Middle frontal gyrus (tissue), 1 donor: ENCODE measurements at regions not wholly inside any gene's neighbourhood (a gene's known extent, or its start where the extent isn't known, plus 50 kb on each side); places are given as distances from the start of the nearest gene placed in this dataset.
"Not testable (repeated sequence)": the region's sequence is repeated elsewhere in the genome, so short reads cannot be mapped to it uniquely, and the experiment has no call there.

ENCODE experiments used
- DNase-seq: peaks from one replicate; pipeline ENCODE4 v3.0.0-alpha.2; 2015; ENCODE audit warnings: low spot score; ENCODE audit errors: extremely low spot score

DNA sequence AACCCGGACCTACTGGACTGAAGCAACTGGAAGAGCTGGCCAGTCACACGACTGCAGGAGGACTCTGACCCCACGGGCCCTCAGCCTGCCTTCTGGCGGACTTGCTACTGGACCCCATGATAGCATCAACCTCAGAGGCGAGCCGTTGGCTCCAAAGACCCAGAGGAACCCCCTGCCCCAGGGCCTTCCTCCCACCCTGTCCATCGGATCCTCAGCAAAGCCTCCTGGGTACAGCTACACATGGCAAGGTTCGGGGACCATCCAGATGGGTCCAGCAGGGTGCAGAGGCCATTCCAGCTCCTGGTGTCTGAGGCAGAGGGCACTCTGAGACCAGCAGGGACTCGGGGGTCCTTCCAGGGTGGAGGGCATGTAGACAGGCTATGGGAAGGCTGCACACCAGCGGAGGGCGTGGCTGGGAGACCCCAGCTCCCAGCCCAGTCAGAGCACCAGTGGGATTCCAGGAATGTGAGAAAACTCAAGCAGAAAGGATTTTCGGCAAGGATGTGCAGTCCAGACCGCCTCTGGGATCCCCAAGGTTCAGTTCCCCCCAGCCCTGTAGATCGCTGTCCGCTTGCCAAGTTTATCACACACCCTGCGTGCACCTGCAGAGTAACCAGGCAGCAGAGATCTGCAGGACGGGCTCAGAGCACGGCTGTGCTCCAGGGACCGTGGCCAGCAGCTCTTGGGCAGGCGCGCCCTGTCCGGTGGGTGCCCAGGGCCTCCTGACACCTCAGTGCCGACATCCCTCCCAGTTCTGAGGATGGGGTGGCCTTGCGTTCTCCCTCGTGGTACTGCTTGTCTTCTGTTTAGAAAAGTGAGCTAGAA is 89.8 kb upstream of the PPP2R2D start:
- no peak for DNase-seq

DNA sequence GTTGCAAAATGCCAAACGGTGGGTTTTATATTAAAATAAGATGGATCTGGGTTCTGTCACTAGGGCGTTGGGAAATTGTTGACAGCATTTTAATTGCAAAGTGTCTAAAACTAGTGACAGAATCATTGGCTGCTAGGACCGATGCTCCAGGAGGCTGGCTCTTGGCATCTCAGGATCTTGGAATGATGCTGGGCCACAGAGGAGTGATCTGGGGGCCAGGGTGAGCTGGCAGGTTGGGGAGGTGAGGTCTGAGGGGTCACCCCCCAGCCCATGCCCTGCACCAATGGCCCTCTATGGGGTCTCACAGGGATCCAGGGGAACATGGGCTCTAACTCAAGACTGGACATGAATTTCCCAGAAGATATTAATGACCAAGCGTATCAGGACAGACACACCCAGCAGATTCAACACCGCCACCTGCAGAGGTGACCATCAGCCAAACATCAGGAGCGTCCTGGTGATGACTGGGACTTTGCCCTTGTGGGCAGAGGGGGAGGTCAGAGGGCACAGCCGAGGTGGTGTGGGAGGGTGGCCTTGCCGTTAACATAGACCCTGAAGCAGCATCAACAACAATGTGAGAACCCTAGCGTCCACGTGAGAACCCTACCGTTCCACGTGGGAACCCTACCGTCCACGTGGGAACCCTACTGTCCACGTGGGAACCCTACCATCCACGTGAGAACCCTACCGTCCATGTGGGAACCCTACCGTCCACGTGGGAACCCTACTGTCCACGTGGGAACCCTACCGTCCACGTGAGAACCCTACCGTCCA is 89.0 kb upstream of the PPP2R2D start:
- no peak for DNase-seq

DNA sequence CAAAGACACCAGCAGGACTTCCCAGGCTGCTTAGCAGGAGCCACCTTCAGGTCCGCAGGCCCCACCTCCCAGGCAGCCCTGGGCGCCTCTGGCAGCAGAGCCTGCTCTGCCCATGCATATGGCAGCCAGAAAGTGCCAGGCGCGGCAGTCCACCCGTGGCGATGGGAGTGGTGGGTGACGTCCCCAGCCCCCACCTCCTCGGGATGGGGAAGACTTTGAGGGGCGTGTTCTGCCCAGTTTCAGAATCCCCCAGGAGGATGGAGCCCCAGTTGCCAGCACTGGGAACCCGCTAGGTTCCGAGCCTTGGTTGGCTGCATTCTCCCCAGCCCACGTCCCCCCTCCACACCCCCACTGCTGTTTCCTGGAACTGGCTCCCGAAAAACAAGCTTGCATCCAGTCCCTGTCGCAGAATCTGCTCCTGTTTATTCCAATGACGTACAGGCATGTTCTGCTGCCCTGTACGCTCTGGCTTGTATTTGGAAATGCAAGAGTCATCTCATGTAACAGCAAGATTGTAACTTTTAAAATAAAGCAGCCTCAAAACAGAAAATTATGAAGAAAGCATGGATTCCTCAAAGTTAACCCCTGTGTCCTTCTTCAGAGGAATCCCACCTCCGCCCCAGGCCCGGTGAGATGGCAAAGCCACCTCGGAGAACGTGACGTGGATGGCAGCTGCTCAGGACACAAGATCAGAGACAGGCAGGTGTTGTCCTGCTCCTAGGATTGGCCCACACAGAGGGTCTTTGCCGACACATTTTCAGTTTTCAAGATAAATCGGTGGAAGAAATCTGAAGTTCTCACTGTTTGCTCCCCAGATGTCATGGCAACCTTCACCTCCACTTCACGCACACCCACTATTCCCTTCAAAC is 87.8 kb upstream of the PPP2R2D start:
- no peak for DNase-seq

DNA sequence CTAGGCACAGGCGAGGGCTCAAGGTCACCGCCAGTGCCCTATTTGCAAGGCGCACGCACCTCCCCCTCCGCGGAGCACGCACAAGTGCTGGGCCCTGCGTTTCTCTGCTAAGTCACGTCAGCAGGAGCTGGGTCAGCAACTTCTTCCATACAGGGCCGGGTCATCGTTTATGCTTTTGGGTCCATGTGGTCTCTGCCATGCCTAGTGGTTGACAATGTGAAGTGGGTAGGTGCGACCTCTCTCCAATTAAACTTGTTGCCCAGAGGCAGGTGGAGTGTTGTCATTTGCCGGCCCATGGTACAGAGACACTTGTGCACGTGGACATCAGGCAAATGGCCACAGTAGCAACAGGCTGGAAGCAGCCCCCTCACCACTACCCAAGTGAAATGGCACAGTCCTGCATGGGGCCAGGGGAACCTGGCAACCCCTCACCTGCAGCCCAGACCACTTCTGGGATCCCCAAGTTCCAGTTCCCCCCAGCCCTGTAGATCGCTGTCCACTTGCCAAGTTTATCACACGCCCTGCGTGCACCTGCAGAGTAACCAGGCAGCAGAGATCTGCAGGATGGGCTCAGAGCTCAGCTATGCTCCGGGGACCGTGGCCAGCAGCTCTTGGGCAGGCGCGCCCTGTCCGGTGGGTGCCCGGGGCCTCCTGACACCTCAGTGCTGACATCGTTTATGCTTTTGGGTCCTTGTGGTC is 86.1 kb upstream of the PPP2R2D start:
- DNase-seq = no peak

DNA sequence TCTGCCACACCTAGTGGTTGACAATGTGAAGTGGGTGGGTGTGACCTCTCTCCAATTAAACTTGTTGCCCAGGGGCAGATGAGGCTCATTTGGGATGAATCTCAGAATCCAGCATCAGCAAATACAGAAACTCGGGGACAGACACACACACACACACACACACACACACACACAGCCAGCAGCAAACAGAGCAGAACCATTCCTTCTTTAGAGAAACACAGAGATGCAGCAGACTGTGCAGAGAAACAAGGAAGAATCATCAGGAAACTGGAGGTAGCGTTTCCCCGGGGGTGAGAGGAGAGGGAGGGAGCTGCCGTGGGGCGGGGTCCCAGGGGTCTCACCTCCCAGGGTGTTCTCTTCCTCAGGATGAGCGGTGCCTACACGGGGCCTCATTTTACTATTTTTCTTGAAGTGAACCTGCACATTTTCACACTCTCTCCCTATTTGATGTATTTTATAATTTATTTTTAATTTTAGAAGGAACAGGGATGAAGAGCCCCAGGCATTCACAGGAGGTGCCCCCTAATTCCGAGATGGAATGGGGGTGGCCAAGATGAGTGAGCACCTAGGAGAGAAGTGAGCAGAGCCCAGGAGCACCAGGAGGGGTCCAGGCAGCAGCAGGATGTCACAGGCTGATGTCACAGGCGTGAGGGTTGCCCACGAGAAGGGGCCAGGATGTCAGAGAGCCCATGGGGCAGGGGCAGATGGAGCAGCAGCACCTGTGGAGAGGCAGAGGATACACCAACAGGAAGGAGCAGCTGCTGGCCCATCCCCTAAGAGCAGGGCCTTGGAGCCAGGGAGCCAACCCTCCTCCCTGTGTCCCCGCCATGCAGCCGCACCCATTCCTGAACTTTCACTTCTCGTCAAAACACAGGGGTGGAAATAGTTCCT is 85.3 kb upstream of the PPP2R2D start:
- no peak for DNase-seq

DNA sequence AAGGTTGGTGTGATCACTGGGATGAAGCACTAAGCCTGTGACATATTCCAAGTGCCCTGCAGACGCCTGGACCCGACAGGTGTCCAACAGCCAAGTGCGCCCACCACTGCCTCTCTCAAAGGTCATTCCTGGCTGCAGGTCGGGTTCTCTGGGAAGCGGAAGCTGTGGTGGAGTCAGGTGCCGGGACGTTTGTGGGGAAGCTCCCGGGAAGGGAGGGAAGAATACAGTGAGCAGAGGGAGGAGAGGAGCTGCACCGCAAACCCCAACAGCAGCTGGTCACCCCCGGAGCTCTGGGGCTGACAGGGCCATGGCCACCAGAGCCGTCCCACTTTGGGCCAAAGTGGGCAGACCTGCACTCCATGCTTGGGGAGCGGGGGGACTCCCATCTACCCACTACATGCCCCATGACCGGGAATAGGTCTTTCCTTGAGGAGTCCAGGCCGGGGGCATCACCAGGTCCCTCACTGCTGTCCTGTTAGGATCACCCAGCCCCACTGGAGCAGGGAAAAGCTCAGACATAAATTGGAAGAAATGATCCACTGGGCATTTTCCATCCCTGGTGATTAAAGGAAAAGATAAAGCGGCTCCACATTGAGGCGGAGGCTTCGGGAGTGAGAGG is 84.5 kb upstream of the PPP2R2D start:
- DNase-seq = no peak

DNA sequence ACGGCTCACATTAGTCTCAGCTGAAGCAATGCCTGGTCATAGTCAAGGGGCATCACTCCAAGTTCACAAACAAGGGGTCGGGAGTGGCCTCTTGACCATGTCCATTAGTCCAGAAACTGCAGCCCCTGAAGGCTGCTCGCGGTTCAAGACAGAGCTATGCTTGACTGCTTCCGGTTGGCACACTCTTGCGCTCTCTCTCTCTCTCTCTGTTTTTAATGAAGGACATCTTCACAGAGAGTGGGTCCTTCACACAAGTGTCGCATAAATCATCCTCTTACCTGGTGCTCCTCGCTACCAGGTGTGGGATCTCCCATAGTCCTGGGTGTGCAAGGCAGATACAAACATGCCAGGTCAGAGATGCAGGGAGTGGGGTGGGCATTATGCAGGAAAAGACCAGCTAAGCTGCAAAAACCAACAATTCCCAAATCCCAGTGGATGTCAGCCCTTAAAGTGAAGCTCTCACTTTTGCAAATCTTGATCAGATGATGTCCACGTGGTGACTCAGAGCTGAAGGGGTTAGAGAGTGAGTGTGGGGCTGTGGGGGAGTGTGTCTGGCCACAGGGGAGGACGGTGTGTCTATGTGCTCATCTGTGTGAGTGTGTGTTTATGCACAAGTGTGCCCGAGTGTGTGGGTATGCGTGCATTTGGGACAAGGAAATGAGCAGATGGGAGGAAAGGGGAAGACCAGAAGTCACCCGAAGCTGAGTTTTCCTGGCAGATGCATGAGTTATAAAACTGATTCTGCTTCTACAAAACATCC is 83.7 kb upstream of the PPP2R2D start:
- DNase-seq = no peak

DNA sequence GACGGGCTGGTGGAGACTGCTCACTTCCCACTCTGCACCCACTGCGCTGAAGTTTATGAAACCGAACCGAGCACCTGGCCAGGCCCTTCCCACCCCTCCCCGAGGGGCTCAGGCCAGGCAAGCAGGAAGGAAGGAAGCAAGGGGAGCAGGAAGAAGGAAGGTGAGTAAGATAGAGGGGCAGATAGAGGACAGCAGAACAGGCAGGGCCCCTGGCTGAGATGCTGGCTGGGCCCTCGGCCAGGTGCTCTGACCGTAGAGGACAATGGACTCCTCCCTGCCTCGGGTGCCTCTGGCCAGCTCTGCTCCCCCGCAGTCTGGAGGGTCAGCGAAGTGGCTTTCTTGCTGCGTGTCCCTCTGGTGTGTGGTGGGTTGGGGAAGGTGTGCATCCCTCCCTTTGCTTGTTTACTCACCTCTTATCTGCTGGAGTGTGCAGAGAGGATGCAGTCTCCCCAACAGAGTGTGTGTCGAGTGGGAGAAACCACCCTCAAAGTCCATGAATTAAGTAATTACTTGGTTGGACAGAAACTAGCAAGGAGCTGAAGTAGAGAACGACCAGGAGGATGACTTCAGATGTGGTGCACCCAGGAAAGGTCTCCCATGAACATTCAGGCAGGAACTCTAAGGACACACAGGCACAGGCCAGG is 82.8 kb upstream of the PPP2R2D start:
- DNase-seq = no peak

DNA sequence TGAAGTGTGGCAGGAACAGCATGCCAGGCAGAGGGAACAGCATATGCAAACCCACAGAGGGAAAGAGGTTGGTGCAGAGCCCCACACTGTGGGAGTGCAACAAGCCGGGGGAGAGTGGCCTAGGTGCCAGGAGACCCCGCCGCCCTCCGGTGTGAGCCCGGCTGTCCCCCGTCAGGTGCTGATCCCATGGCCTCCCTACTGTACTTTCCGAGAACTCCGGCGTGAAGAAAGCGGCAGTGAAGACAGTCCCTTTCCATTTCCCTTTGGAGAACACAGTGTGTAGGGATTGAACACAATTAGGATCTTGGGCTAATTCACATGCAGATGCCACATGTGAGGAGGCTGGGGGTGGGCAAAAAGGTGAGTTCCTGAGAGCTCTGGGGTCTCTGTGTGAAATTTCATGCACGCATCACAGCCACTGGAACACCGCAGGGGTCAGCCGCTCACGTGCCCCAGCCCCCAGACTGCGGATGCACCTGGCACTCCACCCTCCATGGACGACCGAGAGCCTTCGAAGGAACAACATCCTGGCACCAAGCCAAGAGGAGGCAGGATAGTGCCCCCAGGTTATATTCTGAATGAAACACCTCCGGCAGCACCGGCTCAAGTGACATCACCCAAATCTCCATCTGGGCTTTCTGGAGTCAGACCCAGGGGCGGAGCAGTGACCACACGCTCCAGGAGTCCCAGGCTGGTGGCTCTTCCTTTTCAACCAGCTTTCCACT is 82.1 kb upstream of the PPP2R2D start:
- no peak for DNase-seq

DNA sequence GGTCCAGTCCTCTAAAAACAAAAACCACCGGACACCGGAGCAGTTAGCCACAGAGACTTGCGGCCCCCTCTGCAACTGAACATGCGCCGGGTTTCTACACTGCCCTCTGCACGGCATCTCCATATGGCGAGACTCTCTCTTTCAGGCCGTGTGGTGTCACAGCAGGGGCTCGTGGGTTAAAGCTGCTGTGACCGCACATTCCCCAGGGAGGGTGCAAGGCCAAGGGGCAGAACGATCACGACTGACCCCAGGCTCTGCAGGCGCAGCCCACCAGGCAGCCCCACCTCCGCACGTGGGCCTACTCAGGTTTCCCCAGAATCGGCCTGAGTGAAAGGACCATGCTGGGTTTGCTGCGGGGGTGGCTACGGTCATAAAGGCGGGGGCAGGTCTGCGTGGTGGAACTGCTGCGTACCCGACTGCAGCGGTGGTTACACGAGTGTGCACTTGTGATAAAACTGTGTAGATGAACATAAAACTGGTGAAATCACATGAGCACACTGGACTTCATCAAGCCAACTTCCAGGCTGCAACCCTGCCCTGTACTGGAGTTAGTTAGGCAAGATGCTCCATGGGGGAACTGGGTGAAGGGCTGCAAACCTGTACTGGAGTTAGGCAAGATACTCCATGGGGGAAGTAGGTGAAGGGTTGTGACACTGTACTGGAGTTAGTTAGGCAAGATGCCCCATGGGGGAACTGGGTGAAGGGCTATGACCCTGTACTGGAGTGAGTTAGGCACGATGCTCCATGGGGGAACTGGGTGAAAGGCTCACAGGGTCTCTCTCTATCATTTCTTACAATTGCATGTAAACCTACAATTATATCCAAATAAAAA is 81.4 kb upstream of the PPP2R2D start:
- no peak for DNase-seq

DNA sequence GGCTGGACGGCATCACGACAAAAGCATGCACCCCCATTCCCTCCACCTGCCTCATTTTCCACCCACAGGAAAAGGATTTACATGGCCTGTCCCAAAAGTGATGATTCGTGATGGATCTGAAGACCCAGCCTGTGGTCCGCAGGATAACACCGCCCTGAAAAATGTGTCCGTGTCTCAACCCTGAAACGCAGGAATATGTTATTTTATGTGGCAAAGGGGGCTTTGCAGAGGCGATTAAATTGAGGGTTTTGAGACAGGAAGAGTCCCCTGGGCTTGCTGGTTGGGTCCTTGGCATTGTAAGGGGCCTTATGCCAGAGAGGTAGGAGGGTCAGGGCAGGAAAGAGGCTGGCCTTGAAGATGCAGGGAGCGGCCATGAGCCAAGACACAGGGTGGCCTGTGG is 80.2 kb upstream of the PPP2R2D start:
- DNase-seq = no peak

DNA sequence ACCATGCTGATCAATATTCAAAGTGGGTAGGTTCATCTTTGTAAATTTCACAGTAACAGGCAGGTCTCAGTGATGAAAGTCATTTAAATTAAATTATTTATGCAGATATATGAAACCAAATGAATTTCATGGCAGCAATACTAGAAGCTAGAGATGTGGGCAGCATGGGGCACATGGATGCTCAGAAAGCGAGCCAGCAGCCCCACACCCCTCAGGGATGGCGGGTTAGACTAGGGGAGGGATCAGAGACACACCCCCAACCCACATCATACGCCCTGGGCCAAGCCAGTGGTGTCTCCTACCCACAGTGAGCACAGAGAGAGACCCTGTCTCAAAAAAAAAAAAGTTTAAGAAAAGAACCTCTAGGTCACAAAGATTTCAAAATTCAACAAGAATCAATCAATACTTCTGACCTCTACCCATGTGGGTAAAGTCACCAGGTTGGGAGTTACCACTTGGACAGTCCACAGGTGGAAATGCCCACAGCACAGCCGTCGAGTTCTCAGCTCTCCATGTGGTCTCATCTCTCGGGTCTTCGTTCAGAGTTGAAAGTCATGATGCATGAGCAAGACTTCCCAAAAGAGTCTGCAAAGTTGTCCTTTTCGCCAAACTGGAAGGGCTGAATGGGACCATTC is 79.3 kb upstream of the PPP2R2D start:
- DNase-seq = no peak

DNA sequence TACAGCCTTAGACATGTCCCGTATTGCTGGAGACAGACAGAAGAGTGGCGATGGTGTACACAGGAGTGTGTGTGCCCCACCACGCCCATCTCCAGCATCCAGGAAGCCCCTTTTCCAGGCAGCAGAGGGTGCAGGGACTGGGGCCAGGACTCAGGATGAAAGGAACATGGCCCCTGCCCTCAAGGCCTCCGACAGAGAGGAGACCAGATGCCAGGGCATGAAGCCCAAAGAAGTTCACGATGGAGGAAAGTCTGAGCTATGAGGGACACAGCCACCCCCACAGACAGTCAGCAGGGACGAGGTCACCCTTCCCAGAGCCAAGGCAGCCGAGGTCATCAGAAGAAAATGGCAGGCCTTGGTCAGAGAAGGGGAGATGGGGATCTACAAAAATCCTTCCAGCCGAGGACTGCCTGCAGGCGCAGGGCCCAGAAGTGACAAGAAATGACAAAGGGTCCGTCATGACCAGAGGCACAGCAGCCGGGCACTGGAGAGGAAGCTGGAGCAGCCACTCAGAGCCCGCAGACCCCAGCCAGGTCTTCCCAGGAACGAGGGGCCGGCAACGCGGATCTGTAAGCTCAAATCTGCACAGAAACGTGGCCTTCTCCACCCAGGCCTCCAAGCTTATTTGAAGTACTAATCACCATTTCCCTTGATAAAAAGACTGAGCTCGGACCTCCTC is 78.7 kb upstream of the PPP2R2D start:
- DNase-seq = no peak

DNA sequence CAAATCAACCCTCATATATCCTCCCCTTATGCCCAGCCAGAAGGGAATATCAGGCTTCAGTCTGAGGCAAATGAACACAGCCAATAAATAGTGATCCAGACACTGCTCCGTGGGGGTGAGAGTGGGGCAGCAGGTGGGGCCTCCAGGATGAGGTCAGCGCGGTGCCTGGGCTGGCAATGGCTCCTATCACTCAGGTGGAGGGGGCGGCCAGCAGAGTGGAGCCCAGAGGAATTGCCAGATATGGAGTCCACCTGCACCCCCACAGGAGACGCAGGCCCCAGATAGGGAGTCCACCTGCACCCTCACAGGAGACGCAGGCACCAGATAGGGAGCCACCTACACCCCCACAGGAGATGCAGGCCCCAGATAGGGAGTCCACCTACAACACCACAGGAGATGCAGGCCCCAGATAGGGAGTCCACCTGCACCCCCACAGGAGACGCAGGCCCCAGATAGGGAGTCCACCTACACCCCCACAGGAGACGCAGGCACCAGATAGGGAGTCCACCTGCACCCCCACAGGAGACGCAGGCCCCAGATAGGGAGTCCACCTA is 78.0 kb upstream of the PPP2R2D start:
- DNase-seq = no peak

DNA sequence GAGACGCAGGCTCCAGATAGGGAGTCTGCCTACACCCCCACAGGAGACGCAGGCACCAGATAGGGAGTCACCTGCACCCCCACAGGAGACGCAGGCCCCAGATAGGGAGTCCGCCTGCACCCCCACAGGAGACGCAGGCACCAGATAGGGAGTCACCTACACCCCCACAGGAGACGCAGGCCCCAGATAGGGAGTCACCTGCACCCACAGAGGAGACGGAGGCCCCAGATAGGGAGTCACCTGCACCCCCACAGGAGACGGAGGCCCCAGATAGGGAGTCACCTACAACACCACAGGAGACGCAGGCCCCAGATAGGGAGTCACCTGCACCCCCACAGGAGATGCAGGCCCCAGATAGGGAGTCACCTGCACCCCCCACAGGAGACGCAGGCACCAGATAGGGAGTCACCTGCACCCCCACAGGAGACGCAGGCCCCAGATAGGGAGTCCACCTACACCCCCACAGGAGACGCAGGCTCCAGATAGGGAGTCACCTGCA is 77.2 kb upstream of the PPP2R2D start:
- not testable (repeated sequence) for DNase-seq
